Epidermal melanocyte (primary cell): ENCODE measurements at regions not wholly inside any gene's neighbourhood (a gene's known extent, or its start where the extent isn't known, plus 50 kb on each side); places are given as distances from the start of the nearest gene placed in this dataset.
"Not testable (repeated sequence)": the region's sequence is repeated elsewhere in the genome, so short reads cannot be mapped to it uniquely, and the experiment has no call there.

ENCODE experiments used
- DNase-seq: peaks from one replicate; pipeline ENCODE4 v3.0.0; 2011; ENCODE audit warnings: low spot score; ENCODE audit not compliant: insufficient read length

- no peak for DNase-seq
Measured at GRCh38 chr3:65173841-65174240, 486.0 kb upstream of the ADAMTS9 start.

- DNase-seq = no peak
Measured at GRCh38 chr3:65172209-65172608, 484.4 kb upstream of the ADAMTS9 start.

GRCh38 chr3:65170390-65171042 lies 482.7 kb upstream of the ADAMTS9 start:
- peak; percentile 37 for DNase-seq

DNA sequence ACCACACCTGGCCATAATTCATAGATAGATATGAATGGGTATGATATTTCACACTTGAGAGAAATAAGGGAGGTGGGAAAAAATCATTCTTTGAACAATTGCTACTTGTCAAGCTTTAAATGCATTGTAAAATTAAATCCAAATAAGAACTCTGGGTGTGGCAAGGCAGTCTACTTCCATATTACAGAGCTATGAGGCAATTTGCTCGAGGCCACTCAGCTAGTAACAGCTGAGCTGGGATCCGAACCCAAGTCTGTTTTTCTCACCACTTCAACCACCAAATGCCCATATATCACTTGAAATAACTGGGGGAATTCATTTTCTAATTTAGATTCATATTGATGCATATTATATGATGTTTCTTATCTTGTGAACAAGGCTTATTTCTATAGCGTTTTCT lies 482.2 kb upstream of the ADAMTS9 start:
- DNase-seq = no peak

DNA sequence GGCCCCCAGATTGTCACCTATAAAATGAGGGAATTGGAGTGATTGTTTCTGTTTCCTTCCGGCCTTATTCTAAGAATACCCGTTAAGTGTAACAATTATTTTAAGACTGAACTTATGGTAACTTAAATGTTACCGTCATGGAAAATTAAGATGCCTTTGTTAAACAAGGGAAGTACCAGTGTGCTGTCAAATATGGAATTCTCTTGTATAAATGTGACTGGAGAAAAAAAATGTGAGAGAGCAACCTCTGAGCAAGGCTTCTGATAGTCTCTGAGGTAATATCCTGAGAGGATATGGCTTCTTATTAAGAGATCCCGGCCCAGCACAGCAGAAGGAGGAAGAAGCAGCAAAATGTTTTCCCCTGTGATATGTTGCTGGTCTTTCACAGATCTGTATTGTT lies 480.7 kb upstream of the ADAMTS9 start:
- no peak for DNase-seq

DNA sequence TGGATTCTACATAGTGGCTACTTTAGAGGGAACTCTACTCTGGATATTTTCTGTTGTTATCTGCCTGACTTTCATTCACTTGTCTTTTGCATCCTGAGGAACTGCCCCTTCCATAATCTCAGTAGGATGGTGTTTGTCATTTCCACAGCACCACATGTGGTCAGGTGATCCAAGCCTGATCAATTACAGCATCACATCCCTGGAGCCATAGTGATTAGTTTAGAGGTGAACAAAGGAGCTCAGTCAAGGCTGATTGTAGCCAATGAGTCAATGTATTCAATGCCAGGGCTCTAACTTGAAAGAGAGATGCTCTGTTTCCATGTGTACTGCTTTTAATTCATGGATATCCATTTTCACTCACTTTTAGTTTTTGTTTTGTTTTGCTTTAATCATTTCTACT lies 478.7 kb upstream of the ADAMTS9 start:
- DNase-seq = no peak

DNA sequence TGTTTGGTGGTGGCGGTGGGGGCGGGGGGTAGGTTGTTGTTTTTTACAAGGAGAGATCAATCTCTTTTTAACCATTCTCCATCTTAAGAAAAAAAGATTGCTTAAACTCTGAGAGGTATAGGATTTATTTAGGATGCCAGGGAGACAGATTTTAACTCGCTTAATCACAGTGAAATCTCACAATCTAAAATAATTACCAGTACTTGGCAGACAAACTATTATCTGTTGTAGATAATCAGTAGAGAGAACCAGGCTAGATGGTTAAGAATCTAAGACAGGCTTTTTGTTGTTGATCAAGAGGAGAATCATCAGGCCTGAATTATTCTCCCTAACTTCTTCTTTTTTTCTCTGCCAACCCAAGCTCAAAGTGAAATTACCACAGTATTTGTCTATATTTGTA lies 470.2 kb upstream of the ADAMTS9 start:
- DNase-seq = no peak

DNA sequence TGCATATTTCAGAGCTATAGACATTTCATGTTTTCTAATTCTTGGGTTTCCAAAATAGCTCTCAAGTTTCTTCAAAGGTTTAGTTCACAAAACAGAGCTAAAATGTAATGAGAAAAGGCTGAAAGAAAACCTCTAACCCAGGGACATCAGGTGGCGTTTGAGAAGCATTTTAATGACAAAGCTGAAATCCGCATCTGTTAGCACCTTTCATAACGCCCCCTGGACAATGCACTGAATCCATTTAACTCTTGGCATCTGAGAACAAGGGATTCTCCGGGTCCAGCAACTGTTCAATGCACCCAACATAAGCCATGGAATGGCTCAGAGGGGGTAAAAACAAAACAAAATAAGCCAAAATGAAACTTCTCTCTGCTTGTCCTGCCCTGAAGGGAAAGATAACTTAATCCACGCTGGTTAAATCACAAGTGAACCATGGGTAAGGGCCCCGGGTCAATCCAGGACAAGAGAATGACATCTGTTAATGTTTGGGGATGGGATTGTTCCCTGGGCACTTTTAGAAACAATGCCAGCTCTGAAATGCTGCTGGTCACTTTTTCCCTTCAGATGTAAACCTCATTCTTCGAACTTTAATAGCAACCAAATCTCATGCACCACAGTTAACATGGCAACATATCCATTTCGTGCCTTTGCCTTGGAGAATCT lies 466.2 kb upstream of the ADAMTS9 start:
- peak; percentile 32 for DNase-seq

- DNase-seq = no peak
Measured at GRCh38 chr3:65151666-65152065, 463.9 kb upstream of the ADAMTS9 start.

- no peak for DNase-seq
Measured at GRCh38 chr3:65149877-65150276, 462.1 kb upstream of the ADAMTS9 start.

DNA sequence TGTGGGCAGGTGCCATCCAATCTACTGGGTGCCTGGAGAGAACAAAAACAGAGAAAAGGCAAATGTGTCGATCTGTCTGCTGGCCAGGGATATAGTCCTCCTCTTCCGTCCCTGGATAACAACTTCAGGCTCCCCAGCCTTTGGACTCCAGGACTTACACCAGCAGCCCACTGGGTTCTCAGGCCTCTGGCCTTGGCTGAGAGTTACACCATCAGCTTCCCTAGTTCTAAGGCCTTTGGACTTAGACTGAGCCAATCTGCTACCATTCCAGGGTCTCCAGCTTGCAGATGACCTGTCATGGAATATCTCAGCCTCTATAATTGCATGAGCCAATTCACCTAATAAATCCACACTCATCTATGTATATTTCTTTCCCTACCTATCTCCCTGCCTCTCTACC lies 460.9 kb upstream of the ADAMTS9 start:
- DNase-seq = no peak

- DNase-seq = no peak
Measured at GRCh38 chr3:65146179-65146578, 458.4 kb upstream of the ADAMTS9 start.

GRCh38 chr3:65145680-65146079 lies 457.9 kb upstream of the ADAMTS9 start:
- no peak for DNase-seq

GRCh38 chr3:65144791-65145351 lies 457.1 kb upstream of the ADAMTS9 start:
- DNase-seq = no peak

DNA sequence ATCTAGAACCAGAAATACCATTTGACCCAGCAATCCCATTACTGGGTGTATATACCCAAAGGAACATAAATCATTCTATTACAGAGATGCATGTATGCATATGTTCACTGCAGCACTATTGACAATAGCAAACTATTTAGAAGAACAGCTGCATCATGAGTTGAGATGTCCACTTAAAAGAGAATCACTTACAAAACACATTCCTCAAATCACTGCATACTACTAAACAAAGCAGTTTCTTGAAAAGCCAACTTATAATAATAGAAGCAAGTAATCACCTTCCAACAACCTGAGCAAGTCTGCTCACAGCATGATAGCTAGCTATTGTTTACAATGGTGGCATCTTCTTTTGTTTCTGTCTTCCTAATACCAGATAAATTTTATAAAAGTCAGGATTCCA lies 454.7 kb upstream of the ADAMTS9 start:
- no peak for DNase-seq

GRCh38 chr3:65138556-65138955 lies 450.8 kb upstream of the ADAMTS9 start:
- no peak for DNase-seq

GRCh38 chr3:65133752-65134151 lies 446.0 kb upstream of the ADAMTS9 start:
- not testable (repeated sequence) for DNase-seq

GRCh38 chr3:65130782-65131181 lies 443.0 kb upstream of the ADAMTS9 start:
- no peak for DNase-seq

GRCh38 chr3:65128346-65128745 lies 440.5 kb upstream of the ADAMTS9 start:
- no peak for DNase-seq

- peak; percentile 37 for DNase-seq
Measured at GRCh38 chr3:65126527-65127410, 439.0 kb upstream of the ADAMTS9 start.

- DNase-seq = not testable (repeated sequence)
Measured at GRCh38 chr3:65120156-65120555, 432.4 kb upstream of the ADAMTS9 start.

DNA sequence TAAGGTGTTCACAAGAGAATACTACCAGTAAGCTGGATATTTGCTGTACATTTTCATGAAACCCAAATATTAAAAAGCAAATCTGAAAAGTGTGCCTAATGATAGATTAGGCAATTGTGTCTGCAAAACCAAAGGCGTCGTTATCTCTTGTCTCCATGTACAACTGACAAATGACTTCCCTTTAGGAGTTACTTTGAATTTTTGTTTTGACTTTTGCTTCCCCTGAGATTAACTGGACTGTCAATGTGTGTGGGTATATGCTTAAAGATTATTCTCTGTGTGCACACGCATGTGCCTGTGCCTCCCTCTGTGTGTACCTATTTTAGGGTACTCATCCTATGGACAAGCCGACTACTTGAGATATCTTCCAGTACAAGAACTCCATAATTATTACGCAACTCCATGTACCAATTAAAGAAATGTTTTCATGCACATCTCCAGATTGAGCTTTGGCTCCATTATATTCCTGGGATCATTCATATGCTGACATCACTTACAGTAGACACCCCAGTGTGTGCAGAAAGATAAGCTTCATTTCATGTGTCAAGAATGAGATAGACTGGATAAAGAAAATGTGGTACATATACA lies 431.2 kb upstream of the ADAMTS9 start:
- DNase-seq = no peak
